GM12878 (cell line): ENCODE measurements at regions not wholly inside any gene's neighbourhood (a gene's known extent, or its start where the extent isn't known, plus 50 kb on each side); places are given as distances from the start of the nearest gene placed in this dataset.

Experiments
- CEBPB ChIP-seq, 2 experiments: fragments of 150-350 bp in 1 of 2; IDR thresholded peaks; 2 replicates each; pipeline ENCODE4 v1.6.1; 2012 to 2014; ENCODE audit warnings: low read depth in 2 of 2, low read length in 2 of 2, borderline replicate concordance in 1 of 2, inconsistent platforms in 1 of 2
- EED ChIP-seq: sonication (generic); IDR thresholded peaks from 2 replicates; pipeline ENCODE4 v1.6.1; 2016; ENCODE audit warnings: antibody characterized with exemption, low read depth
- POLR2AphosphoS5 ChIP-seq: IDR thresholded peaks from 2 replicates; pipeline ENCODE4 v1.6.1; 2011; ENCODE audit warnings: mild to moderate bottlenecking, low read length, inconsistent platforms

DNA sequence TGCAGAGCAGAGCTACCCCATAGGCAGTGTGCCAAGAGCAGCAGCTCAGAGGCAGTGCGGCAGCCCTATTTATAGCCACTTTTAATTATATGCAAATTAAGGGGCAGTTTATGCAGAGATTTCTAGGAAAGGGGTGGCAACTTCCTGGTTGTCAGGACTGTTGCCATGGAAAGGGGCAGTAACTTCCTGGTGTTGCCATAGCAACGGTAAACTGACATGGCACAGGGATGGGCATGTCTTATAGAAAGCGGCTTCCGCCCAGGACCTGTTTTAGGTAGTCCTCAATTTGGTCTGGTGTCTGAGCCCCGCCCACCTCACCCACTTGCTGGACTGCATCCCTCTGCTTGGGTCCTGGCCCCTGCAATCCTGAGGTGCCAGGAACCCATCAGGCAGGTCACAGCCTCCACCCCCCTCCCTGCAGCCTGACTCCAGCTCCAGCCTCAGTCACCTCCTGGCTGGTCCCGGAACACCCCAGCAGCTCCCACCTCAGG lies 115.8 kb downstream of the TMEM130 start:
- no peak for TF ChIP-seq CEBPB (IDR thresholded peaks at IDR 0.05; ENCODE audit: borderline replicate concordance in 1 of 2, low read depth in 2 of 2, low read length in 2 of 2)
- TF ChIP-seq EED = no peak
- no peak for TF ChIP-seq POLR2AphosphoS5
